ENCODE measurements at regions not wholly inside any gene's neighbourhood (a gene's known extent, or its start where the extent isn't known, plus 50 kb on each side); places are given as distances from the start of the nearest gene placed in this dataset.

- TF ChIP-seq ZUFSP (CRISPR knock-in tag; IDR thresholded peaks at IDR 0.05; ENCODE audit: borderline replicate concordance): no peak
- TF ChIP-seq ZNF816 (CRISPR knock-in tag; IDR thresholded peaks at IDR 0.05; ENCODE audit: borderline replicate concordance): peak; percentile 84; the same call in 1 of the 2 replicates
- TF ChIP-seq ZNF766 (CRISPR knock-in tag; IDR thresholded peaks at IDR 0.05; ENCODE audit: borderline replicate concordance): peak; percentile 58; the same call in 1 of the 2 replicates
- TF ChIP-seq KLF13 (CRISPR knock-in tag; IDR thresholded peaks at IDR 0.05): no peak
- peak; percentile 92 for TF ChIP-seq FOXJ3 (CRISPR knock-in tag; IDR thresholded peaks at IDR 0.05; ENCODE audit: borderline replicate concordance)
- no peak for TF ChIP-seq ZNF577 (CRISPR knock-in tag; IDR thresholded peaks at IDR 0.05; ENCODE audit: borderline replicate concordance, low read depth)
- TF ChIP-seq ZNF605 (CRISPR knock-in tag; IDR thresholded peaks at IDR 0.05): peak; percentile 77
- peak; percentile 83; the same call in 1 of the 2 replicates for TF ChIP-seq ZNF441 (CRISPR knock-in tag; IDR thresholded peaks at IDR 0.05; ENCODE audit: borderline replicate concordance)
- TF ChIP-seq ZNF850 (CRISPR knock-in tag; conservative IDR thresholded peaks at IDR 0.05): peak; percentile 40; the same call in 1 of the 2 replicates
- peak; percentile 96 for TF ChIP-seq ZNF430 (CRISPR knock-in tag; IDR thresholded peaks at IDR 0.05)
- TF ChIP-seq ZNF460 (CRISPR knock-in tag; IDR thresholded peaks at IDR 0.05; ENCODE audit: borderline replicate concordance): peak; percentile 59; the same call in 1 of the 2 replicates
- TF ChIP-seq MBNL3 (CRISPR knock-in tag; conservative IDR thresholded peaks at IDR 0.05): no peak
- peak; percentile 77 for TF ChIP-seq ISL2 (CRISPR knock-in tag; IDR thresholded peaks at IDR 0.05)
- peak; percentile 86; the same call in 1 of the 2 replicates for TF ChIP-seq NFIC (IDR thresholded peaks at IDR 0.05; ENCODE audit: low read length)
- TF ChIP-seq SIX1 (CRISPR knock-in tag; IDR thresholded peaks at IDR 0.05; ENCODE audit: borderline replicate concordance): peak; percentile 28; the same call in 1 of the 2 replicates
- no peak for TF ChIP-seq RELA (CRISPR knock-in tag; IDR thresholded peaks at IDR 0.05)
- peak; percentile 62; the same call in 1 of the 2 replicates for TF ChIP-seq ZNF703 (CRISPR knock-in tag; IDR thresholded peaks at IDR 0.05; ENCODE audit: borderline replicate concordance)
- no peak for TF ChIP-seq REL (CRISPR knock-in tag; conservative IDR thresholded peaks at IDR 0.05)
- peak; percentile 44; the same call in 1 of the 2 replicates for TF ChIP-seq MYC (CRISPR knock-in tag; IDR thresholded peaks at IDR 0.05; ENCODE audit: borderline replicate concordance)
- TF ChIP-seq ZSCAN9 (CRISPR knock-in tag; IDR thresholded peaks at IDR 0.05; ENCODE audit: borderline replicate concordance): 0 out of 2 replicates have a peak, but pooled peaks have one; percentile 49
- TF ChIP-seq FOXA3 (CRISPR knock-in tag; IDR thresholded peaks at IDR 0.05): peak; percentile 89
- no peak for TF ChIP-seq PCBP1 (IDR thresholded peaks at IDR 0.05; ENCODE audit: borderline replicate concordance, low read depth, low read length)
- no peak for TF ChIP-seq RFXANK (CRISPR knock-in tag; IDR thresholded peaks at IDR 0.05)
- TF ChIP-seq ZNF235 (CRISPR knock-in tag; IDR thresholded peaks at IDR 0.05; ENCODE audit: borderline replicate concordance): no peak
- peak; percentile 94 for TF ChIP-seq RXRB (CRISPR knock-in tag; IDR thresholded peaks at IDR 0.05; ENCODE audit: borderline replicate concordance)
- peak; percentile 64 for TF ChIP-seq THAP11 (CRISPR knock-in tag; IDR thresholded peaks at IDR 0.05)
- TF ChIP-seq ZKSCAN5 (CRISPR knock-in tag; IDR thresholded peaks at IDR 0.05): peak; percentile 38; the same call in 1 of the 2 replicates
- 0 out of 2 replicates have a peak, but pooled peaks have one; percentile 31 for TF ChIP-seq FUBP1 (CRISPR knock-in tag; IDR thresholded peaks at IDR 0.05; ENCODE audit: borderline replicate concordance)
- TF ChIP-seq ZNF224 (CRISPR knock-in tag; IDR thresholded peaks at IDR 0.05): 0 out of 2 replicates have a peak, but pooled peaks have one; percentile 13
Observed at GRCh38 chr6:25083784-25084507, 148.2 kb upstream of the RIPOR2 start (continued).
